NCI-H1930 (cell line): ENCODE measurements at regions not wholly inside any gene's neighbourhood (a gene's known extent, or its start where the extent isn't known, plus 50 kb on each side); places are given as distances from the start of the nearest gene placed in this dataset.

Experiments
- DNase-seq, 2 experiments: peaks; one replicate each; lab custom pipeline; 2025; lab: John Stamatoyannopoulos, UW

DNA sequence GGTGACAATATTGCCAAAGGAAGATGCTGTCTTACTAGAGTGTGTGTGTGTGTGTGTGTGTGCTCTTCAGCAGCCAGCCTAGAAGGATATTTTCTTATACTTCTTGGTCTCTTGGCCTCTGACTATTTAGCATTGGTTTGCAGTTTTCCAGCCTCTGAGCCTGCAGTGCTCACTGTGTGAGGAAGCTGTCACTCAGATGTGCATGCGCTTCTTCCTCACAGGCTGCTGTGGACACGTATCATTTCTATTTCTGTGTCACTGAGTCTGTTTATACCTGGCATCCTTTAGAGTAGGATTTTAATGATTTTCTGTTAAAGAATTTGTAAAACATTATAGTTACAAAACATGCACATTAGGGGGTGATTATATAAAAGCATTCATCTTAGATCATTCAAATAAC lies 83.3 kb downstream of the ALDH8A1 start:
- no peak for DNase-seq

- DNase-seq, result no peak
Observed at GRCh38 chr6:134864558-134864957, 85.3 kb downstream of the ALDH8A1 start.

GRCh38 chr6:134863763-134864510 lies 86.0 kb downstream of the ALDH8A1 start:
- DNase-seq, result no peak

- DNase-seq, result no peak
Observed at GRCh38 chr6:134854366-134854765, 95.5 kb downstream of the ALDH8A1 start.

GRCh38 chr6:134853111-134854055 lies 96.5 kb downstream of the ALDH8A1 start:
- DNase-seq, result no peak

DNA sequence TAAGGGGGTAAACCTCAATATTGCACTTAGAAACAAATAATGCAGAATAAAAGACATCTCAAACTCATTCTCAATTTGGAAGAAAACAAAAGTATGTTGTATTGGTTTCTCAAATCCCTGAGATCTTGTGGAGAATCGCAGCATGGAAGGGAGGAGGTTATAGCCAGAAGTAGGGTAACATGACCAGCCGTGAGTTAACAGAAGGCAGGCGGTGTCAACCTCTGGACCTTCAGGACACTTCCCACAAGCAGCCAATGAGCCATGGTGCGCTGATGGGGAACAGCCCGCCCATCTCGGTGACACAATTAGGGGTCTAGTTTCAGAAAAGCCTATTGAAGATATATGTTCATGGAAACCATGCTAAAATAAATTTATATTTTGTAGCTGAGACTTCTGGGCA lies 98.4 kb downstream of the ALDH8A1 start:
- no peak for DNase-seq

- no peak for DNase-seq
Observed at GRCh38 chr6:134850721-134851305, 99.1 kb downstream of the ALDH8A1 start.

- no peak for DNase-seq
Observed at GRCh38 chr6:134849920-134850447, 99.9 kb downstream of the ALDH8A1 start.

DNA sequence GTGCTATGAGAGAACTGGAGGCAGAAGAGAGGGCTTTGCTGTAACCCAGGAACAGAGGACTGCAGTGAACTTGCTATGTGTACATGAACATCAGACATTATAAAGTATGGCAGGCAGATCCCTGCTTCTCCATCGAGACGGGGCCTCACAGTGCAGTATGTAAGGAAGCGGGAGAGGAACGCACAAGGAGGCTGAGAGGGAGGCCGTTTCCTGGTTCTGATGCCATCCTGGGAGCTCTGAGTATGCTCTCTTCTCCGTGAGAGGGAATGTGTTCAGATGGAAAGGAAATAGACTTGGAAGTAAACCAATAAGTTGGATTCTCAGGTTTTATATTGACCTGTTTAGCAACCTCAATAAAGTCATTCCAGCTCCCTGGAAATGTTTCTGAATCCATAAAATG lies 101.8 kb downstream of the ALDH8A1 start:
- no peak for DNase-seq

GRCh38 chr6:134846865-134847264 lies 103.0 kb downstream of the ALDH8A1 start:
- no peak for DNase-seq

GRCh38 chr6:134846031-134846430 lies 103.9 kb downstream of the ALDH8A1 start:
- no peak for DNase-seq

DNA sequence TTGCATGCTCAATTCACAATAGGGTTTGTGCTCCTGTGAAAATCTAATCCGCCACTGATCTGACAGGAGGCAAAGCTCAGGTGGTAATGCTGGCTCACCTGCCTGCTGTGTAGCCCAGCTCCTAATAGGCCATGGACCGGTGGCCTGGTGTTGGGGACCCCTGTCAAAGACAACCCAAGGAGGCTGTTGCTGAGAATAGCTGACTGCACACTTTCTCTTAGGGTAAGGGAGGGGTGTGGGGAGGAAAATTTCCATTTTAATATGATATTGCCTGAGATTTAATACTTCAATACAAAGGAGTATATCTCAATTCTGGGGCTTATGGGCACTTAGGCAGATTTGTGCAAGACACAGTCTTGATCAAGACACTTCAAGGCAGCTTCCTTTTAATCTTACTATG lies 105.8 kb downstream of the ALDH8A1 start:
- no peak for DNase-seq

DNA sequence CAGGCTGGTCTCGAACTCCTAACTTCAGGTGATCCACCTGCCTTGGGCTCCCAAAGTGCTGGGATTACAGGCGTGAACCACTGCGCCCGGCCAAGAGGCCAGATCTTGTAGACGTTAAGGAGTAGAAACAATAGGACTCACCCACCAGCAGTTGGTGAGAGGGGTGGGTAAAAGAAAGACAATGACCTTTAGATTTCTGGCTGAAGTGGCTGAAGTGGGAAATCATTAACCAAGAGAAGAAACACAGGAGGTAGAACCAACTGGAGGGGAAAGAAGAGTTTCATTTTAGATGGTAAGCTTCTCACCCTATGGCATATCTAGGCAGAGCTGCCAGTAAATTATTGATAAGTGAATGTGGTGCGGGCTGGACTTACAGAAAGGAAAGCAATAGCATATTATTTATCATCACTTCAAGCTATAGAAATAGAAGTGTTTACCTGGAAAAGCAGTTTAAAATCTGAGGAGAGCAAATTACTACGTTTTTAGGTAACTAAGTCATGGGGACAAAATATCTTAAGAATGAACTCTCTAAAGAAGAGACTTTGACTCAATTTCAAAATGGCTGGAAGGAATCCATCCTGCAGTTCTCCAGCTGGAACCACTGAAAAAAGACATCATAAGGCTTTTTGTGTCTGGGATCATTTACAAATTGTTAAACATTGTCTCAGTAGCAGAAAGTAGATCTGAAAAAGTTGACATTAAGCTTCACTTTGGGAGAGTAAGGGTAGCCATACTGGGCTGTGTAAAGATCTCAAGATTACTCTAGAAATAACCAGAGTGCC lies 109.6 kb downstream of the ALDH8A1 start:
- DNase-seq, result no peak

DNA sequence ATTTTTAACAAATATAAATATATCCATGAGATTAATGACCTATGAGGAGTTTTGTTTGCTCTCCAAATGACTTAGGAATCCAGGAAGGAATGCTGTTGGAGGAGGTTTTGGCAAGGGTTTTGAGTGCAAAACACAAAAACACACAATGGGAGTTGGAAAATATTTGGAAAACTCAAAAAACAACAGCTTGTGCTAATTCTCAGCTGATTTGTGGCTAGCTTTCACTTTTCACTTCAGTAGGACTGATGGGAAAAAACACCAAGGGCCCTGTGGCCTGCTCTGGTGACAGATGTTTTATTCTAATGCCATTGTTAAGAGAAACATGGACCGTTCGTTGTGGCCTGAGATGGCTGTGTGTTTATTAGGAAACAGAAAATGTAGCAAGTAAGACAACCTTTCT lies 113.9 kb downstream of the ALDH8A1 start:
- DNase-seq, result no peak

DNA sequence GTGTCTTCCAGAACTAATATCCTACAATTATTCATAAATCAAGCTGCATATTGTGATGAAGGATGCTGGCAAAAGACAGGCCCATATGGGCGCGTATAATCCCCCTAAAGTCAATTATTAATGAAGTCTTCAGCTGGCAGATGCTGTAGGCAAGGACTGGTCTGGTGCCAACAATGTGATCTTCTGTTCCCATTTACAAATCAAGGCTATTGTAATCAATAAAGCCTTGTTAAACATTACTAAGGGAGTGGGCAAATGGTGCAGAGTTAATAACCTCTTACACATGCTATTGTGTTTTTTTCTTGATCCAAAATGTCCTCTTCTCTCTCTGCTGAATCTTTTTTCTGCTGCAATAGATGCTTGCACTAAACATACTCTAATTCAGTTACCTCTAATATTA lies 119.0 kb downstream of the ALDH8A1 start:
- no peak for DNase-seq

GRCh38 chr6:134830194-134830593 lies 119.7 kb downstream of the ALDH8A1 start:
- DNase-seq, result no peak

- DNase-seq, result no peak
Observed at GRCh38 chr6:134828641-134829040, 121.3 kb downstream of the ALDH8A1 start.

GRCh38 chr6:134826889-134827737 lies 122.8 kb downstream of the ALDH8A1 start:
- no peak for DNase-seq

- no peak for DNase-seq
Observed at GRCh38 chr6:134823710-134824034, 126.2 kb downstream of the ALDH8A1 start.

DNA sequence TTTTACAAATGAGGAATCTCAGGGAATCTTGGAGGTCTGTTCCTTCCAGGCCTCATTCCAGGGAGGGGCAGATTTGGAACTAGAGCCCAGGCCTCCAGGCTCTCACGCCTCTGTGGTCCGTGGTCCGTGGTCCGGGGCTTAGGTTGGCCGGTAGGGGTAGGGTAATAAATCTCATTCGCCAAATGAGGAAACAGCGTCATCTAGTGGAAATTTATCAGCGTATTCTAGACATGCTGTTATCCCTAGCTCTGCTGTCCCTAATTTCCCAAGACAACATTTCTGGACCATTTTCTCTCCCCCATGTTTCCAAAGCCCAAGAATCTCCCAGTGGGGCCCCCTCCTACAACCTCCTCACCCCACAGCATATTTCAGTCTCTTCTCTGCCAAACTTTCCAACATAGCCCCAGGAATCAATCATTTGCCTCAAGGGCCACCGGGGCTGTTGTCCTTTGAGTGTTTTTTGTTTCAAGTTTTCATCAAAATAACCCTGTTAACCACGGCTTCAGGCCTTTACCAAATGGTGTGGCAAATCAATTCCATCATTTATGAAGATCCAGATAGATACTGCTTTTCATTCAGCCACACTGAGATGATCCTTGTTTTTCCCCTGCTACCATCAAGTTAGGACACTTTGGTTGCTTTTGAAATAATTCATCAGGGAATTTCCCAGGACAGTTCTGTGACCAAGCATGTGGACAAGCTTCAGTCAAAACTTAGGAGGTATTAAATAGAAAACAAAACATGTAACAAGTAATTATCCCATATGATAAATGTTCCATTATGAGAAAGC lies 126.8 kb downstream of the ALDH8A1 start:
- peak; percentile 76 to 83 for DNase-seq
